Tibial nerve (tissue), 3 donors: ENCODE measurements at regions not wholly inside any gene's neighbourhood (a gene's known extent, or its start where the extent isn't known, plus 50 kb on each side); places are given as distances from the start of the nearest gene placed in this dataset.

ENCODE experiments used
- EP300 ChIP-seq, 2 donors: sonication (generic); formaldehyde crosslinking; IDR thresholded peaks; one replicate each; pipeline ENCODE4 v1.6.1; 2017; ENCODE audit warnings: antibody characterized with exemption in 2 of 2, mild to moderate bottlenecking in 1 of 2
- POLR2A ChIP-seq, 2 donors: fragments of 450-650 bp; IDR thresholded peaks; one replicate each; pipeline ENCODE4 v1.6.1; 2017; ENCODE audit warnings: antibody characterized with exemption in 2 of 2, mild to moderate bottlenecking in 2 of 2, moderate library complexity in 2 of 2

- TF ChIP-seq POLR2A (IDR thresholded peaks at IDR 0.05), result no peak
- TF ChIP-seq EP300 (IDR thresholded peaks at IDR 0.05), result no peak
These were observed 1644.1 kb upstream of the FLRT2 start for GRCh38 chr14:83885837-83886293.
